HCT116 (cell line): ENCODE measurements at regions not wholly inside any gene's neighbourhood (a gene's known extent, or its start where the extent isn't known, plus 50 kb on each side); places are given as distances from the start of the nearest gene placed in this dataset.

Source experiments
- ATAC-seq: fragments of 200-7000 bp; cut with Tn5 transposase; 2 replicates; pipeline ENCODE4 v1.9.1; 2020; ENCODE audit warnings: mild to moderate bottlenecking, moderate library complexity
- BruUV-seq: library from RNA; stranded (reverse); fragments of 400-500 nt; replicated peaks from 2 replicates; lab custom pipeline; 2021; lab: Mats Ljungman, UMichigan
- CTCF ChIA-PET: fragments of 300-600 bp; sonication (Branson Sonifier 250); formaldehyde crosslinking; loops from one replicate; lab custom pipeline; 2021; ENCODE audit warnings: antibody characterized with exemption; lab: Charles Lee
- POLR2A ChIA-PET: fragments of 300-600, 350-600 bp; sonication (Branson Sonifier 250); formaldehyde crosslinking; loops from one replicate; lab custom pipeline; 2021; ENCODE audit warnings: antibody characterized with exemption; lab: Charles Lee
- RAD21 ChIA-PET, 2 experiments: fragments of 300-600 bp; sonication (Branson Sonifier 250); formaldehyde crosslinking; loops; one replicate each; lab custom pipeline; 2023; ENCODE audit warnings: low total read pairs in 2 of 2; ENCODE audit not compliant: uncharacterized antibody in 2 of 2, unreplicated experiment in 2 of 2, low non-redundant PET in 1 of 2; lab: Charles Lee
- DNase-seq: peaks from one replicate; pipeline ENCODE4 v3.0.0-alpha.2; 2010; ENCODE audit warnings: low read depth, low spot score
- H2AFZ ChIP-seq: fragments of 200-600 bp; shearing (Covaris generic), sonication (generic); 2 replicates; pipeline ENCODE4 v1.6.1; 2017; ENCODE audit warnings: low read depth, mixed run types, mixed read lengths, antibody characterized with exemption, low read length; ENCODE audit not compliant: poor library complexity, severe bottlenecking
- H3K27ac ChIP-seq: 2 replicates; pipeline ENCODE4 v1.5.1; 2012; ENCODE audit warnings: low read depth, low read length
- H3K27me3 ChIP-seq: fragments of 200-600 bp; sonication (generic); 2 replicates; pipeline ENCODE4 v1.6.1; 2016; ENCODE audit warnings: mixed run types, low read length, mixed read lengths; ENCODE audit not compliant: insufficient read depth
- H3K36me3 ChIP-seq, 2 experiments: fragments of 200-500 bp in 1 of 2; fragments of 200-600 bp in 1 of 2; sonication (Bioruptor generic) in 1 of 2; sonication (generic) in 1 of 2; 2 replicates each; pipeline versions ENCODE4 v1.5.1 to v1.6.1; 2014 to 2016; ENCODE audit warnings: low read length in 2 of 2, inconsistent platforms in 1 of 2, mixed read lengths in 1 of 2, mixed run types in 1 of 2; ENCODE audit not compliant: insufficient read depth in 2 of 2, control insufficient read depth in 1 of 2
- H3K4me1 ChIP-seq, 2 experiments: fragments of 200-600 bp in 1 of 2; sonication (generic) in 1 of 2; 2 replicates each; pipeline versions ENCODE4 v1.5.1 to v1.6.1; 2012 to 2017; ENCODE audit warnings: low read length in 2 of 2, inconsistent platforms in 1 of 2, mild to moderate bottlenecking in 1 of 2, mixed read lengths in 1 of 2, mixed run types in 1 of 2, moderate library complexity in 1 of 2; ENCODE audit not compliant: insufficient read depth in 2 of 2, control insufficient read depth in 1 of 2
- H3K4me2 ChIP-seq: fragments of 200-600 bp; sonication (generic); 2 replicates; pipeline ENCODE4 v1.6.1; 2017; ENCODE audit warnings: mixed run types, low read length, mixed read lengths
- H3K4me3 ChIP-seq, 2 experiments: fragments of 200-600 bp in 1 of 2; sonication (generic) in 1 of 2; replicated peaks in 1 of 2; 2 replicates each; pipeline ENCODE4 v1.5.1; 2011 to 2016; ENCODE audit warnings: low read length in 2 of 2, control low read depth in 1 of 2, low read depth in 1 of 2, mild to moderate bottlenecking in 1 of 2, mixed read lengths in 1 of 2, mixed run types in 1 of 2
- H3K79me2 ChIP-seq: fragments of 200-600 bp; sonication (generic); 2 replicates; pipeline ENCODE4 v1.6.1; 2017; ENCODE audit warnings: mild to moderate bottlenecking, mixed run types, low read length, moderate library complexity, mixed read lengths; ENCODE audit not compliant: insufficient read depth
- H3K9ac ChIP-seq: fragments of 200-600 bp; sonication (generic); 2 replicates; pipeline ENCODE4 v1.6.1; 2016; ENCODE audit warnings: low read length, mixed read lengths
- H3K9me2 ChIP-seq: fragments of 200-600 bp; sonication (generic), shearing (Covaris generic); 2 replicates; pipeline ENCODE4 v1.6.1; 2017; ENCODE audit warnings: mixed run types, mild to moderate bottlenecking, moderate library complexity; ENCODE audit not compliant: insufficient read depth
- H3K9me3 ChIP-seq, 2 experiments: fragments of 200-500 bp in 1 of 2; fragments of 200-600 bp in 1 of 2; sonication (Bioruptor generic) in 1 of 2; sonication (generic) in 1 of 2; 2 replicates each; pipeline ENCODE4 v1.6.1; 2014 to 2017; ENCODE audit warnings: low read length in 2 of 2, mixed read lengths in 2 of 2, inconsistent platforms in 1 of 2, low read depth in 1 of 2, mild to moderate bottlenecking in 1 of 2, mixed run types in 1 of 2, moderate library complexity in 1 of 2; ENCODE audit not compliant: control insufficient read depth in 1 of 2, insufficient read depth in 1 of 2
- H4K20me1 ChIP-seq: fragments of 200-600 bp; sonication (generic), shearing (Covaris generic); 2 replicates; pipeline ENCODE4 v1.6.1; 2017; ENCODE audit warnings: mixed run types, mild to moderate bottlenecking, moderate library complexity; ENCODE audit not compliant: insufficient read depth
- CEBPB ChIP-seq: IDR thresholded peaks from 2 replicates; pipeline ENCODE4 v1.6.1; 2012; ENCODE audit warnings: low read depth
- EZH2 ChIP-seq: fragments of 200-600 bp; sonication (generic); IDR thresholded peaks from 2 replicates; pipeline ENCODE4 v1.6.1; 2017; ENCODE audit warnings: antibody characterized with exemption, mixed run types
- JUND ChIP-seq: IDR thresholded peaks from 2 replicates; pipeline ENCODE4 v1.6.1; 2012
- POLR2AphosphoS5 ChIP-seq: IDR thresholded peaks from 2 replicates; pipeline ENCODE4 v1.6.1; 2011; ENCODE audit warnings: mild to moderate bottlenecking, low read depth, low read length, moderate library complexity
- RAD21 ChIP-seq: IDR thresholded peaks from 2 replicates; pipeline ENCODE4 v1.6.1; 2012; ENCODE audit warnings: low read depth, mild to moderate bottlenecking
- SP1 ChIP-seq: IDR thresholded peaks from 2 replicates; pipeline ENCODE4 v1.6.1; 2012; ENCODE audit warnings: low read depth
- SRF ChIP-seq: IDR thresholded peaks from 2 replicates; pipeline ENCODE4 v1.6.1; 2012; ENCODE audit warnings: low read depth
- YY1 ChIP-seq: IDR thresholded peaks from 2 replicates; pipeline ENCODE4 v1.6.1; 2011; ENCODE audit warnings: low read length, low read depth, moderate library complexity, mild to moderate bottlenecking; ENCODE audit not compliant: insufficient replicate concordance; ENCODE audit errors: extremely low read depth
- ZBTB33 ChIP-seq: IDR thresholded peaks from 2 replicates; pipeline ENCODE4 v1.6.1; 2011; ENCODE audit warnings: mild to moderate bottlenecking, low read length, moderate library complexity; ENCODE audit not compliant: insufficient replicate concordance; ENCODE audit errors: extremely low read depth
- intact Hi-C: fragments of 100-400 bp; cut with micrococcal nuclease; formaldehyde crosslinking; loops from 2 replicates; pipeline ENCODE4 v1.10.0; 2022
- TF ChIP-seq, protein P1 (sequence below): IDR thresholded peaks from 2 replicates; pipeline ENCODE4 v1.6.1; 2012; ENCODE audit warnings: low read depth

DNA sequence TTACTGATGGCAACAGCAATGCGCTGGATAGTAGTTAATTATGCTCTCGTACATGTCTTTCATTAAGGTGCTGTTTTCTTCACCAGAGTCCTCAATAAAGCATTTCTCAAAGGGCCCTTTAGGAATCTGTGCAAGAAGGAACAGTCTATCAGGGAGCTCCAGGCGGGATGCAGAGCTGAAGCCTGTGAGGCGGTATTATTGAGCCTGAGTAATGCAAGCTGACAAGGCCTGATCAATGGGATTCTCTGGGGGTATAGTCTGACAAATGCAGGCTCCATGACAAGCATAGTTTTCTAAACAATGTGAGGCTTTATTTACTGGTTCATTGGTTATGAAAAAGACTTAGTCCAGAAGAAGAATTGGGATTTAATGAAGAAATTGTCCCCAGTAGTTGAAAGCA lies 530.9 kb upstream of the CBLB start:
- intact Hi-C loops = no loop called here
- Histone ChIP-seq H3K9me2 (no peaks in the 10 kb centered on the region), H3K4me2 (no peak overlapping the region), H3K9me3 (no peaks in the 10 kb centered on the region), H3K79me2 (no peaks in the 10 kb centered on the region), H4K20me1 (no peaks in the 10 kb centered on the region), H3K4me3 (no peak overlapping the region), H3K36me3 (no peaks in the 10 kb centered on the region), H3K27me3 (no peaks in the 10 kb centered on the region), H3K27ac (no peak overlapping the region), H3K9ac (no peak overlapping the region), H3K4me1 (no peaks in the 10 kb centered on the region), H2AFZ (no peak overlapping the region)
- ChIA-PET RAD21 (no interaction called here), POLR2A (interaction anchor here (0.6 kb wide), 1 partner anchor 8 kb away, joined by 3 read pairs; no protein-coding TSS in a partner anchor), CTCF (no interaction called here)
- BruUV-seq = no TSS peak
- TF ChIP-seq EZH2 (no peak), ZBTB33 (no peak), JUND (no peak), CEBPB (no peak), RAD21 (no peak), SRF (no peak), POLR2AphosphoS5 (no peak), SP1 (no peak)
- DNase-seq (no peak), ATAC-seq (no peak)

GRCh38 chr3:106401666-106402490 lies 533.1 kb upstream of the CBLB start:
- Histone ChIP-seq H3K4me1 (no peaks in the 10 kb centered on the region), H3K79me2 (no peaks in the 10 kb centered on the region), H3K27ac (no peak overlapping the region), H3K4me2 (no peak overlapping the region), H3K9me3 (no peaks in the 10 kb centered on the region), H3K9ac (no peak overlapping the region), H4K20me1 (no peaks in the 10 kb centered on the region), H3K27me3 (no peaks in the 10 kb centered on the region), H3K4me3 (no peak overlapping the region), H3K9me2 (no peaks in the 10 kb centered on the region), H3K36me3 (no peaks in the 10 kb centered on the region), H2AFZ (no peak overlapping the region)
- no peak for ATAC-seq
- CTCF ChIA-PET = no interaction called here
- BruUV-seq = no TSS peak
- DNase-seq = no peak
- POLR2A ChIA-PET = no interaction called here
- intact Hi-C loops = no loop called here
- RAD21 ChIA-PET = no interaction called here
- TF ChIP-seq ZBTB33 (no peak), YY1 (no peak)
- TF ChIP-seq, protein P1, sequence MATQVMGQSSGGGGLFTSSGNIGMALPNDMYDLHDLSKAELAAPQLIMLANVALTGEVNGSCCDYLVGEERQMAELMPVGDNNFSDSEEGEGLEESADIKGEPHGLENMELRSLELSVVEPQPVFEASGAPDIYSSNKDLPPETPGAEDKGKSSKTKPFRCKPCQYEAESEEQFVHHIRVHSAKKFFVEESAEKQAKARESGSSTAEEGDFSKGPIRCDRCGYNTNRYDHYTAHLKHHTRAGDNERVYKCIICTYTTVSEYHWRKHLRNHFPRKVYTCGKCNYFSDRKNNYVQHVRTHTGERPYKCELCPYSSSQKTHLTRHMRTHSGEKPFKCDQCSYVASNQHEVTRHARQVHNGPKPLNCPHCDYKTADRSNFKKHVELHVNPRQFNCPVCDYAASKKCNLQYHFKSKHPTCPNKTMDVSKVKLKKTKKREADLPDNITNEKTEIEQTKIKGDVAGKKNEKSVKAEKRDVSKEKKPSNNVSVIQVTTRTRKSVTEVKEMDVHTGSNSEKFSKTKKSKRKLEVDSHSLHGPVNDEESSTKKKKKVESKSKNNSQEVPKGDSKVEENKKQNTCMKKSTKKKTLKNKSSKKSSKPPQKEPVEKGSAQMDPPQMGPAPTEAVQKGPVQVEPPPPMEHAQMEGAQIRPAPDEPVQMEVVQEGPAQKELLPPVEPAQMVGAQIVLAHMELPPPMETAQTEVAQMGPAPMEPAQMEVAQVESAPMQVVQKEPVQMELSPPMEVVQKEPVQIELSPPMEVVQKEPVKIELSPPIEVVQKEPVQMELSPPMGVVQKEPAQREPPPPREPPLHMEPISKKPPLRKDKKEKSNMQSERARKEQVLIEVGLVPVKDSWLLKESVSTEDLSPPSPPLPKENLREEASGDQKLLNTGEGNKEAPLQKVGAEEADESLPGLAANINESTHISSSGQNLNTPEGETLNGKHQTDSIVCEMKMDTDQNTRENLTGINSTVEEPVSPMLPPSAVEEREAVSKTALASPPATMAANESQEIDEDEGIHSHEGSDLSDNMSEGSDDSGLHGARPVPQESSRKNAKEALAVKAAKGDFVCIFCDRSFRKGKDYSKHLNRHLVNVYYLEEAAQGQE = no peak
